ENCODE measurements at regions not wholly inside any gene's neighbourhood (a gene's known extent, or its start where the extent isn't known, plus 50 kb on each side); places are given as distances from the start of the nearest gene placed in this dataset.
A peak's percentile ranks its signal among the peaks of the same experiment; 100 is the strongest.
"Not testable (repeated sequence)": the region's sequence is repeated elsewhere in the genome, so short reads cannot be mapped to it uniquely, and the experiment has no call there.

- DNase-seq = not testable (repeated sequence)
Observed at GRCh38 chr2:64252251-64252978, 108.2 kb upstream of the PELI1 start.

GRCh38 chr2:64253421-64253820 lies 109.2 kb upstream of the PELI1 start:
- DNase-seq = not testable (repeated sequence)

GRCh38 chr2:64258566-64258965 lies 114.3 kb upstream of the PELI1 start:
- DNase-seq = no peak

DNA sequence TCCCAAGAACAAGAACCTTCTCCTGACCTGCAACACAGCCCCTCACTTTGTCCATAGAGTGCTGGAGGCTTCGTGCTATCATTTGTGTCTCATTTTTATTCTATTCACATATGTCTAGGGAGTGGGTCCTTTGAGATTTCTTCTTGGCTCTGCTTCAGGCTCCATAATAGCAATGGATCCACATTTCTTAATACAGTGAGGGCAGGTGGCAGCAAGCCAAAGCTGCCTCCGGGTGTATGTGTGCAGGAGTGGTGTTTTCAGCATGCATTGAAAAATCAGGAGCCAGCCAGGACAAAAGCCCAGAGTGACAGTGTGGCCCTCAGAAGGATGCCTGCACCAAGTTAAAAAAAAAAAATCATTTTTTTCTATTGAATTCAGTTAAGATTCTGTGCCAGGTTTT lies 115.1 kb upstream of the PELI1 start:
- no peak for DNase-seq

DNA sequence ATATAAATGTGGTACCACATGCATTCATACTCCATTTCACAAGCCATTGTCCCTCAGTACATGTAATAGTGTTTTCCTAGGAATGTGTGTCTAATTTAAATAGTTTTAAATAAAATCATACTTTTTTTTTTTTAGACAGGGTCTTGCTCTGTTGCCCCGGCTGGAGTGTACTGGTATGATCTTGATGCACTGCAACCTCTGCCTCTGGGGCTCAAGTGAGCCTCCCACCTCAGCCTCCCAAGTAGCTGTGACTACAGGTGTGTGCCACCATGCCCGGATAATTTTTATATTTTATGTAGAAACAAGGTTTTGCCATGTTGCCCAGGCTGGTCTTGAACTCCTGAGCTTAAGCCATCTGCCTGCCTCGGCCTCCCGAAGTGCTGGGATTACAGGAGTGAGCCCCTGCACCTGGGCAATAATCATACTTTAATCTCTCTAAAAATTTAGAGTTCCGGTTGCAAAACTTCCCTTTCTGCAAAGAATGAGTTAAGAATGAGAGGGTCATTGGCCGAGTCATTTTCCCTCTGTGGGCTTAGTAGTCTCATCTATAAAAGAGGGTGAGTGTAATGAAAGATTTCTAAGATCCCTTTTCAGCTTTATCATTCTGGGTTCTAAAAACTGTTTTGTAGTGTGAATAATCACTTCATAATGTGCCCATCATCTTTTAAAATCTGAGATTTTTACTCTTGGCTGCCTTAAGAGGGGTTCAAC lies 116.0 kb upstream of the PELI1 start:
- DNase-seq = no peak

DNA sequence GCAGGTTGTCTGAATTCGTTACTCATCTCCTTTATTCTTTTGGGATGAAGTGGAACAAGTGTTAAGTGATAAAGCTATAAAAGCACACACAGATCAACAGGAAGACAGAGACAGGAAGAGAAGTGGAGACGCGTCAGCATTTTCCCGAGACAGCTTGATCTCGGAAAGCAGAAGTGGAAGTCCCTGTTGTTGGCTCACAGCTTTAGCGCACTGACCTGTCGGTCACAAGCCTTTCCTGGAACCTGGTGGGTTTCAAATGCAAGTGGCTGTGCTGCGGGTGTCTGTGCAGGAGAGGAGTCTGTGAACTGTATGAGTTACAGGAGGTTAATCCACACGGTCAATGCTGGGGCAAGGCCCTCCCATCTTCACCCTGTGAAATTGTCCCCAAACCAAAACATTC lies 116.6 kb upstream of the PELI1 start:
- peak in 1 of 2 donors; percentile 21 for DNase-seq

DNA sequence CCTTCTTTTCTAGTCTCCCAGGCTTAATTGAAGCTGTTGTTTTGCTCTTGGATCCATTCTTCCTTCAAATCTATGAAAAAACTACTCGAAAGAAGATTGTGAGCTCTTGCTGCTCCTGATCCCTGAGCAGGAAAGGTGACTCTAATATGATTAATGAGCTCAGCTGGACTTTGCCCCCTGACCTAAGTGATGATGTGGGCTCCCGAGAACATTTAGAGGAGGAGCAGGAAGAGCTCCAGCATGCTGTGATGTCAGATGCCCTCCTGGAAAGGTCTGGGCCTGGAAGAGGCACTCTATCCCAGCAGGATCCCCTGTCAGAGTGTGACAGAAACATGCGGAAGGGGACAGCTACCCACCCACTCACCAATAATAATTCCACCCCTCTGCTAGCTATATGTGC lies 117.9 kb upstream of the PELI1 start:
- DNase-seq = no peak

DNA sequence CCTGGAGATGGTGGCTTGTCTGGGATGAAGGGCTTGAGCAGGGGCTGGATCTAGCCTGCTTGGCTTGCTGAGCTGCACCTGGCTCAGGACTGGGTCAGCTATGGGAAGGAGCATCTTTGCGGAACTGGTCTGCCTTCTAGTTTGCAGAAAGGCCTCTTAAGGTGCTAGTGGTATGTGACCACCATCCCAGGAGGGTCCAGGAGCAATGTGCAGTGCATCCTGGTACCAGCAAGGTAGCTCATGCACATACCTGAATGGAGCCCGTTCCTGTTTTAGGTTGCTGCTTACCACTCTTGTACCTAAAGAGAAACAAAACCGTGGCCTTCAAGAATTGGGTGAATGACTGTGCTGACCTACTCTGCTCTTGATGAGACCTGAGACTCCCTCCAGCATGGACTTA lies 118.6 kb upstream of the PELI1 start:
- no peak for DNase-seq

DNA sequence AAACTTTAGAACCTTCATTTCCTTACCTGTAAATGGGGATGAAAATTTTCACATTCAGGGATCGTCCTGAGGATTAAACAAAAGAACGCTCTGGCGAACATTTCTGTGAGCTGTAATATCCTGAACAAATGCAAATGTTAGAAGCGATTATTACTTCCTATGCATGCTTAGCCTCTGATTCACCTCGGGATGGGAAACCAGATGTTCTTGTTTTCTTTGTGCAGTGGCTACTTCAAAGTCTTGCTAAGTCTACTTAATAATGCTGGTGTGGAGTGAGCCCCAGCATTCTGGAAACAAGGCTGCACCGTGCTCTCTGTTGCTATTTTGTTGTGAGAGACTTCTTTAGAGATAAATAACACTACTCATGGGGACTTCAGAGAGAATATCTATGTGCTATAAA lies 119.1 kb upstream of the PELI1 start:
- no peak for DNase-seq

GRCh38 chr2:64267699-64268098 lies 123.5 kb upstream of the PELI1 start:
- no peak for DNase-seq

DNA sequence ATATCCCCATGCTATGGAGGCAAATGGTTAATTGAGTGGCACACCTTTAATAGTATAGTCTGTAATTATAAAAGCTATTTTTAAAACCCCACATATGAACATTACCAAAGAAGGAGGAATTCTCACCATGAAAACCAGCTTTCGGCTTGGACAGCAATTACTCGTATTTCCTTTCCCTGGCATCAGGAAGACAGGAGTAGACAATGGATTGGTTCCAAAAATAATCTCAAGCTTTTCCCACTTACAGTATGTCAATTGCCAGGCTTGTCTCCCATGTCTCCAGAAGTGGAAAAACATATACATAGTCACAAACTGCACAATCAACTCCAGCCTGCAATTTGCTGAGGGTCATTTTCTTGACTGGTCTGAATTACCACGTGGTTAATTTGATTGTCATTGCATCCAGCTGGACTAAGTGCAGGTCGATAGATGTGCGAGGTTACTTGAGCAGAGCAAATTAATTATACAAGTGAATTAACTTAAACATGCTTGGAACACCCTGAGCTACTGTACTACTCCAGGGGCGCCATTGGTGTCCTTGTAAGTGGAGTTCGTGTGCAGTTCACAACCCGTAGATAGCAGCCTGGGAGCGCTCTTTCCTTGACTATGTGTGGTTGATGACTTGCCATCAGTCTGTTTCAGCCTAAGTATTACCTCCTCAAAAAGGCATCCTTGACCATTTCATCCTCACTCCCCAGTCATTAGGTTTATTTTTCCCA lies 124.3 kb upstream of the PELI1 start:
- DNase-seq = no peak

- DNase-seq = no peak
Observed at GRCh38 chr2:64273524-64274398, 129.5 kb upstream of the PELI1 start.

GRCh38 chr2:64274399-64275173 lies 130.4 kb upstream of the PELI1 start:
- DNase-seq = no peak

DNA sequence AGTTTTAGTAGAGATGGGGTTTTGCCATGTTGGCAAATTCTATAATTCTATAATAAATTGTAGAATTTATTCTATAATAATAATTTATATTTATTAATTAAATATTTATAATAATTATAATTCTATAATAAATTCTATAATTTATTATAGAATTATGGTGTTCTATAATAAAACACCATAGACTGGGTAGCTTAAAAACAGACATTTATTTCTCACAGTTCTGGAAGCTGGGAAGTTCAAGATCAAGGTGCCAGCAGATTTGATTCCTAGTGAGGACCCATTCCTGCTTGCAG lies 130.9 kb upstream of the PELI1 start:
- no peak for DNase-seq

DNA sequence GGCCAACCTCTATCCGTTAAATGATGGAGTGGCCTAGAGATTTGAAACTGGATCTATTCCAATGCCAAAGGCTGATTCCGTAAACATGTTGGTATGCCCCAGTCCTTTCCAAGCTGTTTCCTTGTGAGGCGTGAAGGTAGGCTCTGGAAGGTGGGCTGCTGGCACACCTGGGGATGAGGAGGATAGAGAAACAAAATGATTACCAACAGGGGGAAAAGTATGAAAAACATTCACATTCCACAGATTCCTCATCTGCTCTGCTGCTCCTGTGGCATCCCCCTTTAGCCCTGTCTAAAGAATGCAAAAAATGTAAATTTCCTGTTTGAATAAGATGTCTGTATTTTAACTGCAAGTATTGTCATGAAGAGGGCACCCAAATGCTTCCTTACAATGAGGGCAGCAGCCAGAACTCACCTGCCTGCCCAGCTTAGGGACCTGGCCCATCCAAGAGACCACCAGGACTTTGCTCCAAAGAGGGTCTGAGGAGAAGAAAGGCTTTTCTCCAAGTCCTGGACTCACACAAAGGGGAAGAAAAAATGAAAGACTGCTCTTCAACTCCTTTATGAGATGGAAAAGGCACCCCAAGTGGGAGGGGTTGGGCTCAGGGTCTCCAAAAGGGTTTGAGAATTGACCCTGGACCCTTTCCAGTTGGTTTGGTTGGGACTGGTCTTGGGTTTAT lies 132.3 kb upstream of the PELI1 start:
- DNase-seq = no peak

DNA sequence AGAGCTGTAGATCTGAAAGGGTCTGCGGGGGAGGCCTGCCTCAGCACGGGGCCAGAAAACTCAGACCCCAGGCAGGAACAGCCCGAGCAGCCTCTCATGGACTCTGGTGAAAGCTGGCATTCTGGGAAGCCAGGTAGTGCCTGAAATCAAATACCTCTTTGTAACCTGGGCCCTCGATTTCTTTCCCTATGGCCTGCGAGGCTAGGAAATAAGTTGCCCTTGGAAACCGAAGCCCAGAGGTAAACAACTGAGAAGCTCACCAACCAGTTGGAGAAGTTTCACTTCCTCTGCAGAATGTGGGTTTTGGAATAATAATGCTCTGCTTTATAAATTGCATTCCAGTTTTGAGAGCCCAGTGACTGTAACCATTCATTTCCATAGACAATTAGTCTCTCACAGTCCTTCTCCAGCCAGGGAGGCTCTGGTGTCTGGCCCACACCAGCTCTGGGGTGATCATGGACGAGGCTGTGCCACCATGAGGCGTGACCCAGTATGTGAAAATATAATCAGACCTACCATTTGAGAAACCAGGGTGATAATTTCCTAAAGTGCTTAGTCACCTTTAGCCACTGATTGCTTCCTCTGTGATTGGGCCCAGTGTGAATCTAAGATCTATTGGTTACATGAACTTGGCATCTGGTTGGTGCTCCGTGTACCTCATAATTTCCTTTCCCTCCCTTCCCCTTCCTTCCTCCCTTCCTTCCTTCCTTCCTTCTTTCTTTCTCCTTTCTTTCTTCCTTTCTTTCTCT lies 133.1 kb upstream of the PELI1 start:
- DNase-seq = no peak

DNA sequence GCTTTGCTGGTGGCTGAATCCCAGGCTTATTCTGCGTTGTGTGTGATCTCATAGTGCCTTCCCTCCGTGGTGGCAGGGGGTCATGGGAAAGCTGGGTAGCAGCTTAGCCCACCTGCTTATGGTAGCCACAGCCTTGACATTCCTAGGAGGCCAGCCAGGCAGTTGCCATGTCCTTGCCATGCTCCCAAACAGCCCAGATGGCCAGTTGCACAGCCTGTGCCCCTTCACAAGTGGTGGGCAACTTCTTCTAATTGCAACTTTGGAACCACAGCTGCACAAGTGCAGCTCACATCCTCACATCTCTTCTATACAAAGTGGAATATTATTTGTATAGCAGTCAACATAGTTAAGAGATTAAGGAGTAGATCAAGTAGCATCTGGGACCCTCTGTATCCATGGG lies 136.6 kb upstream of the PELI1 start:
- not testable (repeated sequence) for DNase-seq

DNA sequence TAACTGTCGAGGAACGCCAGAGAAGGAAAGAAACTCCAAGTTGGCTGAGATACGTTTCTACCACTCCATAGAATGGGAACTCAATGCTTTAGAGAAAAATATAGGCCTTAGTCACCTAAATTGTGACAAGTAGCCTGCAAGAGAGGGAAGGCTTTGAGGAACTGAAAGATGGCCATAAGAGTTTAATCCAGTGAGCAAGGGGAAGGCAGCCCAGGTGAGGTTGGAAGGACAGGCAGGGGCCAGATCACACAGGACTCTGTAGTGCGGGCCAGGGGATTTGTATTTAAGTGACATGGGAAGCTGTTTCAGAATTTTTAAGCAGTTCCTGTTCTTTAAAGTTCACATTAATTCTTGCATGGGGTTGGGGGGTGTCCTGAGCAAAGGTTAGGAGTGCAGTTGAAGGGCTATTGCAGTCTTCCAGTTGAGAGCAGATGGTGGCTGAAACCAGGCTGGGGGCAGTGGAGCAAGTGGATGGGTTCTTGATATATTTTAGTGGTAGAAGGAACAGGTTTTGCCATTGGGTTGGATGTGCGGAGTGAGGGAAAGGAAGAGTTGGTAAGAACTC lies 138.9 kb upstream of the PELI1 start:
- DNase-seq = no peak

DNA sequence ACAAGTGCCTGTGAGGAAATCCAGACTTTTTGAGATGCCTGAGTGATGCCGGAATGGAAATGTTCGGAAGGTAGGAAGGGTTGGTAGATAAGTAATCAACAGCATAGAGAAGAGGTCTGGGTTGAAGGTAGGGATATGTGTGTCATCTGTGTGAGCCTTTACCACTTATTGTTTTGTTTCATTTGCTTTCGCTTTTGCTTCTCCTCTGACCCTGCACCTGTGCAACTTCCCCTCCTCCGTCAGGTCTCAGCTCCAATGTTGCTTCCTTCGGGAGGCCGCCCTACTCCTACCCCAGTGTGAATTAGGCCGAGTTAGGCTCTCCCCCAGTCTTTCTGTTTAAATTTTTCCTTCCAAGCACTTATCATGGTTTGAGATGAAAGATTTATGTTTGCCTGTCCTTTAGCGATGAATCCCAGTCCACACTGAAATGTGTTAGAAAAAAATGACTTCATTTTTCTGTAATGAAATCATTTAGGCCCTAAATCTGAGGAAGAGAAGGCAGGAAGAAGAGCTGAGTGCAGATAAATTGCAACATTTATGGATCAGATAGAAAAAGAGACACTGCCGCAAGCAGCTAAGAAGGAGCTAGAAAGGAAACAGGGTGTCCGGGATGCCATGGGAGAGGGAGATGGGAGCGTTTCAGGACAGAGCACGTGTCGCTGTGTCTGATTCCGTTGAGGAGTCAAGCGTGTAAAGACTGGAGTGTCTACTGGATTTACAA lies 139.6 kb upstream of the PELI1 start:
- peak in 1 of 2 donors; percentile 12 for DNase-seq

DNA sequence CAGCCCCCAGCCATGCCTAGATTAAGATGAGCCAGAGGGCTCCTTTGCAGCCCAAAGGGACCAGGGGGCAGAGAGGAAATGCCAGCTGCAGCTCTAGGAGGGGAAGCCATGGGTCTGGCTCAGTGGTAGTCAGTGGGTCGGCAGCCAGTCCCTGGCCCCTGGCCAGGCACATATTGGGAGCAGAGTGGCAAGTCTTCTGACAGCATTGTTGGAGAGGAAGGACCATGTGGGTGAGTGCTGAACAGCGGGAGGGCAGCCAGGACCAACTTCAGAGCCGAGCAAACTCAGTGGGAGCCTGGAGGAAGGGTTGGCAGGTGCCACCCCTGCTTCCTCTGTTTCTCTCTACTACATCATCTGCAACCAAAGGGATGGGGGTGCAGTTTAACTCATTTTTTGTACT lies 140.5 kb upstream of the PELI1 start:
- DNase-seq = no peak
